ENCODE measurements at regions not wholly inside any gene's neighbourhood (a gene's known extent, or its start where the extent isn't known, plus 50 kb on each side); places are given as distances from the start of the nearest gene placed in this dataset.

DNA sequence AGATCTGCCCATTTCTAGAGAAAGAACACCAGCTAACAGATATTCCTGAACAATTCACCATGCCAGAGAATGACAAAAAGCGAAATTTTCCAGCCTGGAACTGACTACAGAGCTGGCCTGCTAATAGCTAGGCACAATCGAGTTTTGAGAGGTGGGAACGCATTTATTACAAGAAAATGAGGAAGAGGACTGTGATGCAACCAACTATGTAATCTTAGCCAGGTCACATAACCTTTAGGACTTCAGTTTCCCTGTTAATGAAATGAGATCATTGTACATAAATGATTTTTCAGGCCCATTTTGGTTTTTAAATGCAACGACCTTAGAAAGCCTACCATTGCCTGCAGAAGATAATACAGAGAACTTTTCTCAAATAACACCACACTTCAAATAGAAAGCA lies 72.1 kb upstream of the SETMAR start:
- no peak for DNase-seq
- intact Hi-C loops (cut with DNase I; ENCODE audit: low total_unique reads): no loop called here
- H3K9me3 ChIP-seq: no peaks in the 10 kb centered on the region
- no peaks in the 10 kb centered on the region for H3K36me3 ChIP-seq
- H3K27ac ChIP-seq: no peak overlapping the region
- no peaks in the 10 kb centered on the region for H3K27me3 ChIP-seq
- WGBS, 5 donors: 63 to 73% (median 71%) methylated on average over 4 of the region's 4 CpGs
- no peak overlapping the region for H3K4me3 ChIP-seq
- TF ChIP-seq EP300 (IDR thresholded peaks at IDR 0.05): no peak
- TF ChIP-seq, protein P1, sequence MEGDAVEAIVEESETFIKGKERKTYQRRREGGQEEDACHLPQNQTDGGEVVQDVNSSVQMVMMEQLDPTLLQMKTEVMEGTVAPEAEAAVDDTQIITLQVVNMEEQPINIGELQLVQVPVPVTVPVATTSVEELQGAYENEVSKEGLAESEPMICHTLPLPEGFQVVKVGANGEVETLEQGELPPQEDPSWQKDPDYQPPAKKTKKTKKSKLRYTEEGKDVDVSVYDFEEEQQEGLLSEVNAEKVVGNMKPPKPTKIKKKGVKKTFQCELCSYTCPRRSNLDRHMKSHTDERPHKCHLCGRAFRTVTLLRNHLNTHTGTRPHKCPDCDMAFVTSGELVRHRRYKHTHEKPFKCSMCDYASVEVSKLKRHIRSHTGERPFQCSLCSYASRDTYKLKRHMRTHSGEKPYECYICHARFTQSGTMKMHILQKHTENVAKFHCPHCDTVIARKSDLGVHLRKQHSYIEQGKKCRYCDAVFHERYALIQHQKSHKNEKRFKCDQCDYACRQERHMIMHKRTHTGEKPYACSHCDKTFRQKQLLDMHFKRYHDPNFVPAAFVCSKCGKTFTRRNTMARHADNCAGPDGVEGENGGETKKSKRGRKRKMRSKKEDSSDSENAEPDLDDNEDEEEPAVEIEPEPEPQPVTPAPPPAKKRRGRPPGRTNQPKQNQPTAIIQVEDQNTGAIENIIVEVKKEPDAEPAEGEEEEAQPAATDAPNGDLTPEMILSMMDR (IDR thresholded peaks at IDR 0.05): no peak
- no peak for TF ChIP-seq POLR2AphosphoS5 (IDR thresholded peaks at IDR 0.05)
- no peak for TF ChIP-seq POLR2A (IDR thresholded peaks at IDR 0.05)
- H3K4me1 ChIP-seq: no peaks in the 10 kb centered on the region

DNA sequence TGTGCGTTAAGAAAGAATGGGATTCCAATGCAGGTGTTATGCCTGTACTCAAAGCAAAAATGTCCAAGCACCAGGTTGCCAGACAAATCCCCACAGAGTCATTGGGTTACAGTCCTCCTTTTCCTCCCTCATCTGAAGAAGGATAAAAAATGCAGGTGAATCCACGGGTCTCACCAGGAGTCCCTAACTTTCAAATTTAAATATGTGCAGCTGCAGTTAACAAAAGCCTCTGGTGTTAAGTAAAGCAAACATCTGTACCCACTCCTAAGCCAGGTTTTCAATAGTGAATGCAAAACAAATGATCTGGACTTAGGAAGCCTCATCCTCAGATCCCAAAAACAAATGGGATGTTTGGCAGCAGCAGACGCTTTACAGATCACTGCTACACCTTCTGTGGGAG lies 70.4 kb upstream of the SETMAR start:
- no peaks in the 10 kb centered on the region for H3K27me3 ChIP-seq
- H3K4me1 ChIP-seq: no peaks in the 10 kb centered on the region
- H3K4me3 ChIP-seq: no peak overlapping the region
- no peak for DNase-seq
- TF ChIP-seq POLR2A (IDR thresholded peaks at IDR 0.05): no peak
- intact Hi-C loops (cut with DNase I; ENCODE audit: low total_unique reads): no loop called here
- H3K27ac ChIP-seq: no peak overlapping the region
- peaks cover 0 to 6% (median 2%) of the 10 kb centered on the region in 4 donors for H3K9me3 ChIP-seq
- 57 to 65% (median 65%) methylated on average over 3 of the region's 3 CpGs for WGBS, 5 donors
- no peaks in the 10 kb centered on the region for H3K36me3 ChIP-seq

GRCh38 chr3:4233488-4233887 lies 69.7 kb upstream of the SETMAR start:
- 44 to 68% (median 53%) methylated on average over 2 of the region's 2 CpGs for WGBS, 5 donors
- Histone ChIP-seq H3K4me1 (no peaks in the 10 kb centered on the region), H3K4me3 (no peak overlapping the region), H3K36me3 (no peaks in the 10 kb centered on the region), H3K27me3 (no peaks in the 10 kb centered on the region), H3K27ac (no peak overlapping the region), H3K9me3 (peaks cover 0 to 10% (median 6%) of the 10 kb centered on the region in 4 donors)
- DNase-seq: no peak
- no peak for TF ChIP-seq POLR2AphosphoS5 (IDR thresholded peaks at IDR 0.05)
- TF ChIP-seq, protein P1 (IDR thresholded peaks at IDR 0.05): no peak
- no peak for TF ChIP-seq EP300 (IDR thresholded peaks at IDR 0.05)
- TF ChIP-seq POLR2A (IDR thresholded peaks at IDR 0.05): no peak
- intact Hi-C loops (cut with DNase I; ENCODE audit: low total_unique reads): no loop called here

DNA sequence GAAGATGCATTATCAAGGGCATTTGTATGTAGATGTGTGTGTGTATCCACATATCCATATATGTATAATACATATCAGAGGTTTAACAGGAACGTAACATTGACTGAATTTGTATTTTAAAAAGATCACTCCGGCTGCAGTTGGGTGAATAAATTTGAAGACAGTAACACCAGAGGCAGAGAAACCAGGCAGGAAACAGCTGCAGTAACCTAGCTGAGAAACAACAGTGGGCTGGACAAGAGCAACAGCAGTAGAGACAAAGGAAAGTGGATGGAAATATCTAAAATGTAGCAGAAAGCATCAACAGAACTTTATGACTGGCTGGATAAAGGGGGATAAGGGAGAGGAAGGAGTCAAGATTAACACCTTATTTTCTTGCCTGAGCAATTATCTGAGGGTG lies 68.3 kb upstream of the SETMAR start:
- Histone ChIP-seq H3K9me3 (peaks cover 0 to 15% (median 6%) of the 10 kb centered on the region in 4 donors), H3K27ac (no peak overlapping the region), H3K27me3 (no peaks in the 10 kb centered on the region), H3K4me3 (no peak overlapping the region), H3K36me3 (no peaks in the 10 kb centered on the region), H3K4me1 (no peaks in the 10 kb centered on the region)
- TF ChIP-seq EP300 (IDR thresholded peaks at IDR 0.05): no peak
- TF ChIP-seq, protein P1 (IDR thresholded peaks at IDR 0.05): no peak
- no peak for TF ChIP-seq POLR2A (IDR thresholded peaks at IDR 0.05)
- TF ChIP-seq POLR2AphosphoS5 (IDR thresholded peaks at IDR 0.05): no peak
- 54 to 74% (median 70%) methylated on average over 2 of the region's 2 CpGs for WGBS, 5 donors
- no peak for DNase-seq
- intact Hi-C loops (cut with DNase I; ENCODE audit: low total_unique reads): no loop called here

DNA sequence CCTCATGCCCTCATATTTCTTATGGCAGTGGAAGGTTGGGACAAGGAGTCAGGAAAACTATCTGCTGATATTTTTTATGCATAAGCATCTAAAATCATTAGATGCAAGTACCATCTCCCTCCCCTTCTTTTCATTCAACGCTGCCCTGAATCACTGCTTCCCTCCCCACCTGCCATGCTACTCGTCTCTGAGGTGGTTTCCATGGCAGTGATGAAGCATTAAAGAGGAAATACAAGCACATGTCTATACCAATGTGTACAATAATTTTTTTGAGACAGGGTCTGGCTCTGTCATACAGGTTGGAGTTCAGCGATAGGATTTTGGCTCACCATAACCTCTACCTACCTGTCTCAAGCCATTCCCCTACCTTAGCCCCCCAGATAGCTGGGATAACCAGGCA lies 67.5 kb upstream of the SETMAR start:
- Histone ChIP-seq H3K36me3 (no peaks in the 10 kb centered on the region), H3K27ac (no peak overlapping the region), H3K9me3 (peaks cover 0 to 15% (median 6%) of the 10 kb centered on the region in 4 donors), H3K27me3 (no peaks in the 10 kb centered on the region), H3K4me1 (no peaks in the 10 kb centered on the region), H3K4me3 (no peak overlapping the region)
- 74 to 92% (median 80%) methylated on average over 3 of the region's 3 CpGs for WGBS, 5 donors
- no peak for DNase-seq
- intact Hi-C loops (cut with DNase I; ENCODE audit: low total_unique reads): no loop called here
- TF ChIP-seq POLR2A (IDR thresholded peaks at IDR 0.05): no peak
- TF ChIP-seq, protein P1 (IDR thresholded peaks at IDR 0.05): no peak
- no peak for TF ChIP-seq EP300 (IDR thresholded peaks at IDR 0.05)
- no peak for TF ChIP-seq POLR2AphosphoS5 (IDR thresholded peaks at IDR 0.05)
